Right lobe of liver (tissue), 4 donors: ENCODE measurements at regions not wholly inside any gene's neighbourhood (a gene's known extent, or its start where the extent isn't known, plus 50 kb on each side); places are given as distances from the start of the nearest gene placed in this dataset.

ENCODE experiments used
- POLR2A ChIP-seq: fragments of 450-650 bp; IDR thresholded peaks from one replicate; pipeline ENCODE4 v1.6.1; 2017; ENCODE audit warnings: antibody characterized with exemption, mild to moderate bottlenecking
- TF ChIP-seq, protein P1 (sequence below), 4 donors: fragments of 200-600 bp in 3 of 4; fragments of 450-650 bp in 1 of 4; IDR thresholded peaks; one replicate each; pipeline versions ENCODE4 v1.5.1 to v1.8.0; 2016 to 2022; ENCODE audit warnings: antibody characterized with exemption in 4 of 4, mild to moderate bottlenecking in 2 of 4
- donor health status: DM: no; HTN: no; CAD: no.
- donor health status: DM: no; HTN: no; CAD: no.
- donor health status: DM: no; HTN: yes; CAD: no.

DNA sequence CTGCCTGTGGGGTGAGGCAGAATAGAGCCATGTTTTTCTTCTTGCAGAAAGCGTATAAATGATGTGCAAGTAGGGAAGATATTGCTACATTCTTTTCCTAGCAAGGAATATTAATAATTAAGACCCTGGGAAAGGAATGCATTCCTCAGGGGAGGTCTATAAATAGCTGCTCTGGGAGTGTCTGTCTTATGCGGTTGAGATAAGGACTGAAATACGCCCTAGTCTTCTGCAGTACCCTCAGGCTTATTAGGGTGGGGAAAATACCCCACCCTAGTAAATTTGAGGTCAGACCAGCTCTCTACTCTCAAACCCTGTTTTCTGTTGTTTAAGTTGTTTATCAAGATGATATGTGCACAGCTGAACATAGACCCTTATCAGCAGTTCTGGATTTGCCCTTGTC lies 155.9 kb upstream of the HMCN1 start:
- TF ChIP-seq, protein P1, sequence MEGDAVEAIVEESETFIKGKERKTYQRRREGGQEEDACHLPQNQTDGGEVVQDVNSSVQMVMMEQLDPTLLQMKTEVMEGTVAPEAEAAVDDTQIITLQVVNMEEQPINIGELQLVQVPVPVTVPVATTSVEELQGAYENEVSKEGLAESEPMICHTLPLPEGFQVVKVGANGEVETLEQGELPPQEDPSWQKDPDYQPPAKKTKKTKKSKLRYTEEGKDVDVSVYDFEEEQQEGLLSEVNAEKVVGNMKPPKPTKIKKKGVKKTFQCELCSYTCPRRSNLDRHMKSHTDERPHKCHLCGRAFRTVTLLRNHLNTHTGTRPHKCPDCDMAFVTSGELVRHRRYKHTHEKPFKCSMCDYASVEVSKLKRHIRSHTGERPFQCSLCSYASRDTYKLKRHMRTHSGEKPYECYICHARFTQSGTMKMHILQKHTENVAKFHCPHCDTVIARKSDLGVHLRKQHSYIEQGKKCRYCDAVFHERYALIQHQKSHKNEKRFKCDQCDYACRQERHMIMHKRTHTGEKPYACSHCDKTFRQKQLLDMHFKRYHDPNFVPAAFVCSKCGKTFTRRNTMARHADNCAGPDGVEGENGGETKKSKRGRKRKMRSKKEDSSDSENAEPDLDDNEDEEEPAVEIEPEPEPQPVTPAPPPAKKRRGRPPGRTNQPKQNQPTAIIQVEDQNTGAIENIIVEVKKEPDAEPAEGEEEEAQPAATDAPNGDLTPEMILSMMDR (IDR thresholded peaks at IDR 0.05): no peak
- TF ChIP-seq POLR2A: no peak
